ENCODE measurements at regions not wholly inside any gene's neighbourhood (a gene's known extent, or its start where the extent isn't known, plus 50 kb on each side); places are given as distances from the start of the nearest gene placed in this dataset.

DNA sequence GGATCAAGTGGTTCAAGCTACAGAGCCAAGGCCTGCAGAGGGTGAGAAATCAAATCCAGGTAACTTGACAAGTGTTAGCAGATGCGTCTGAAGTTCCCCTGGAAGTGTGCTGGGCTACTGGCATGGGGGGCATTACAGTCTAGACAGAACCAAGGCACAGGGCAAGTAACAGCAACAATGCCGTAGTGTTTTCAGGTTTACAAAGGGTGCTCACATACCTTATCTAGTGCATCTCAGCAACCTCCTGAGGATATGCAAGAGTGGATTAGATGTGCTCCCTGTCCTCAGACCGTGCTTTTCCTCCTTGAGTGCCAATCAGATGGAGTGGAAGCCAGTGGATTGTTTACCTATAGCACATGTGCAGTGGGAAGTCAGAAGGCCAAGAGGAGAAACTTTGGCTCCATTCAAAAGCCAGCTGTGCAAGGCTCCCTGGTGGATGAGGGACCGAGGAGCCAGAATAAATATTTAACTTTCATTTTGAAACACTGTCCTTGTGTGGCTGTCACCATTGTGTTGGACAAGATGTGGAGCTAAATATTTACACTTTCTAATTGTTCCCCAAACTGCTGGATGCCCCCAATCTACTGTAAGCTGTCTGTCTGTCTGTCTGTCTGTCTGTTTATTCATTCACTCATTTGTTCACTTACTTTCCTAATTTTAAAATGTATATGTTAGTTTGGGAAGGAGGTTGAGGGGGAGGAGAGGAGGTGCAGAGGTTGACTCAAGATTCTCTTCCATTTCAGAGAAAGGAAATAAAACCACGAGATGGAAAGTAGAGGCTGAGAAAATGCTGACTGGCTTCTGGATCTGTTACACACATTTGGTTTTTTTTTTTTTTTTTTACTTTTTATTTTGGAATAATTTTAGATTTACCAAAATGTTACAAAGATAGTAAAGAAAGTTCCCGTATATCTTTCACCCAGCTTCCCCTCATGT lies 184.0 kb upstream of the PARP11 start:
- DNase-seq (ENCODE audit: low read depth in 4 of 4, low spot score in 1 of 4): no peak

DNA sequence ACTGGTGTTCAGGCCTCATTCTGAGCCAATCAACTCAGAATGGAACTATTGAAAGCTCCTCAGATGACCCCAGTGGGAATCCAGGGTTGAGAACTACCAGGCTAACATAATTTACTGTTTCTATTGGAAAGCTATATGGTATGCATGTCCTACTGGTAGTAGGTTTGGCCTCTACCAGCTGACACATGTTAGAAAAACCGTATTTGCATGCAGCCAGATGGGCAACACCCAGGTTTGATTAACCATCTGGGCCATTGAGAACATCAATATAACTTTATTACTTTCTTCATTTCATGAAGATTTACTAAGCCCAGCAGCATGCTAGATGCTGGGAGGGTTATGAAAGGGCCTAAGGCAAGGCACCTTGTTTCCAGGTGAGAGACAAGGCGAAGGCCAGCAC lies 181.4 kb upstream of the PARP11 start:
- DNase-seq (ENCODE audit: low read depth in 4 of 4, low spot score in 1 of 4): no peak

- DNase-seq (ENCODE audit: low read depth in 4 of 4, low spot score in 1 of 4): no peak
Measured at GRCh38 chr12:4052691-4053090, 179.5 kb upstream of the PARP11 start.

DNA sequence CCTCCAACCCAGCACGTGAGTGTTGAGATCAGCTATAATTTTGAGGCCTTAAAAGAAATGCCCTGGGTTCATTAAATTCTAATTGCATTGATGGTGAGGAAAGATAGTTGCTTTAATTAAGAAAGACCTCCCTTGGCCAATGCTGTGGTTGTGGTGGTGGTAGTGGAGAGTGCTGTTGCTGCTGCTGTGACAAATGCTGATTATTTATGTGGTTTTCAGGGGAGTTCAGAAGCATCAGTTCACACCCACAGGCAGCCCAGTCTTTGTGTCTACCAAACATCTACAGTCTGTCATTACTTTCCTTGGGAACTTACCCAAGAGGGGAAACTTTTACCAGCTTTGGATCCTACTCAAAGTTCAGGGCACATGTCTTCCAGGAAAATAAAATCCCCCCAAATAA lies 178.4 kb upstream of the PARP11 start:
- DNase-seq (ENCODE audit: low read depth in 4 of 4, low spot score in 1 of 4): no peak

- DNase-seq (ENCODE audit: low read depth in 4 of 4, low spot score in 1 of 4): no peak
Measured at GRCh38 chr12:4050340-4050739, 177.1 kb upstream of the PARP11 start.

DNA sequence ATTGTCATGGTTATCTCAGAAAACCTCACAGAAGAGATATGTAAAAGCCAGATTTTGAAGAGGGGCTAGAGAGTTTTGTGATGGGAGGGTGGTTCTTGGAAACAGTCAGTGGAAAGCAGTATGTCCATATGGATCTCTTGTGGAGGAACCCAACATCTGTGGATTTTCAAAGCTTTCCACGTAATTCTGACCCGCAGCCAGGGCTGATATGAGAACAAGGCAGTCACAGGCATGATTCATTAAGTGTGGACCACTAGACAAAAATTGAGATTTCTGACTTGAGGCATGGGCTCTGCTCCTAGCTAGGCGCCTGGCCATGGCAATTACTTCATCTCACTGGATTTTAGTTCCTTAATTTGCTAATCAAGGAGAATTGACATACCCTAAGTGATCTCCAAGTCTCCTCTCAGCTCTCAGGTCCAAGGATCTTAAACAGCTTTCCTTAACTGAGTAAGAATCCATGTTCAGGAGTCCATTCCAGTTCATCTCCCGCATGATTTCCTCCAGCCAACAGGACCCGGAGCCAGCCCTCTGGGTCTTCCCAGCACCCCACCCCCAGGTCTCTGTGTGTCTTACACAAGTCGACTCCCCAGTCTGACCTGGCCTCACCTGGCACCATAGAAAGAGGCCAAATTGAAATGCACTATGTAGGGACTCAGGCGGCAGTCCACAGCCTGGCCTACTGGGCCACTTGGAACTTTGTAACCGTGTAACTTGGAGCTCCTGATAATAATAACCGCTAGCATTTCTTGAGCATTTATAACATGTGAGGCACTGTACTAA lies 176.3 kb upstream of the PARP11 start:
- no peak for DNase-seq (ENCODE audit: low read depth in 4 of 4, low spot score in 1 of 4)

GRCh38 chr12:4047421-4047820 lies 174.2 kb upstream of the PARP11 start:
- no peak for DNase-seq (ENCODE audit: low read depth in 4 of 4, low spot score in 1 of 4)

- DNase-seq (ENCODE audit: low read depth in 4 of 4, low spot score in 1 of 4): no peak
Measured at GRCh38 chr12:4046495-4046840, 173.3 kb upstream of the PARP11 start.

DNA sequence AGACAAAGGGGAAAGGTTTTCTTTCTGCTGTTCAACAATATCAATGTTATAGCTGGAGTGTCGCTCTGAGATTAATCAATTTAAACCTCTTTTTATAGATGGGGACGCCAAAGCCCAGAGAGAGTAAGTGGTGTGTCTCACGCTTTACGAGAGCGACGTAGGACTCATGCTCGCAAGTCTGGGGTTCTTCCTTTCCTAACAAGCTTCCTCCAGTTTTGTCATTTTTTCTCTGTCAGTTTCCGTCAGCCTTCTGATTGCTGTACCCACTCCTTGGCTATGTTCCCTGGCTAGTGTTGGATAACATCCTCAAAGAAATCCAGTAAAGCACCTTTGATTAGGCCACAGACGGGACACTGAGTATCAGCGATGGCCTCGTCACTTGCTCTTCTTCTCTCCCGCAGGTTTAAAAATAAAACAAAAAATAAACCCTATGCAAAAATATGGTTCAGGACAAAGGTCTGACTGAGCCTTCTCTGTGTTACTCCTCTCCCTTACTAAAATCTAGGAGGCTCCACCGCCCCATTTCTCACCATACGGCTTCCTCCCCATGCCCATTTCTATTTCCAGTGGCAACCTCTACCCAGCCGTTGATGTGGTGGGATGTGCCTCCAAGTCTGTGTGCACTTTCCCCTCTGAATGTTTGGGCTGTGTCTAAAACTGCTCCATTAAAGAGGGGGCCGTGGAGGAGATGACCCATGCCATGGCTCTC lies 172.7 kb upstream of the PARP11 start:
- DNase-seq (ENCODE audit: low read depth in 4 of 4, low spot score in 1 of 4): no peak

DNA sequence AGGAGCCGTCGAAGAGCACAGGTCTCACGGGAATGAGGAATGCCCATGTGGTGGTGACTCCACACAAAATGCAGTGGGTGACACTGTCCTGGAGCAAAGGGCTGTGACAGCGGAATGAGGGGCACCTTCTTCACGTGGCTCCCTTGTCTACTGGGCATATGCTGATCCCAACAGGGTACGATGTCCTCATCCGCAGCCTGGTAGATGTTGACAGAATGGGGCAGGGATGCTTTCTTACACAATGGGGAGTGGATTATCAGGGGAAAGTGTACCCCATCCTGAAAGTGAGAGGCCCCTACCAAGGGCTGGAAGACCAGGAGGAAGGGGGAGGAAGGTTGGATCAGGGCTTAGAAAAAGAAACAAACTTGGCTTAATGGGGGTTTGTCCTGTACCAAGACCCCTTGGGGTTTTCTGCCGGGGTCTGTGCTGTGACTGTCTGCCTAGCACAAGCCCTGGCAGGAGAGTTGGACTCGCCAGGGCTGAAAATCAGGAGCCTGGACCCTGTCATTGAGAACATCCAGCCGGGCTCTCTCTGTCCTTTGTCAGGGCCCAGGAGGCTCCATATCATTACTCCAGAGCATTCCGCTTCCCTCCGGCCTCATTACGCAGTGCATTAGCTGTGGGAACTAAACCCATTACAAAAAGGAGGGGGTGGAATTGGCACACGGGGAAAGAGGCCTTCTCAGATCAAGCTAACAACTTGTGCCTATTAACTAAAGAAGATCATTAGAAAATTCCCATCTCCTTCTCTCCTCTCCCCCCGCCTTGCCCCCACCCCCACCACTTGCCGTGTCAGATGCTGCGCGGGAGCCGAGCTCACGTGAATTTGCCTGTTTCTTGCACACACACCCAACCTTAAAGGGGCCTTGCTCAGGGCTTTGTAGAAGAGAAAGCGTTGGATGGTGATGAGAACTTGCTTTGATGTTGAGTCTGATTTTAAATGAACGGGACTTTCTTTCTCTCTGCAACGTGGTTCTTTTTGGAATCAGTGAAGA lies 171.8 kb upstream of the PARP11 start:
- DNase-seq (ENCODE audit: low read depth in 4 of 4, low spot score in 1 of 4): no peak

GRCh38 chr12:4044101-4044500 lies 170.9 kb upstream of the PARP11 start:
- no peak for DNase-seq (ENCODE audit: low read depth in 4 of 4, low spot score in 1 of 4)

DNA sequence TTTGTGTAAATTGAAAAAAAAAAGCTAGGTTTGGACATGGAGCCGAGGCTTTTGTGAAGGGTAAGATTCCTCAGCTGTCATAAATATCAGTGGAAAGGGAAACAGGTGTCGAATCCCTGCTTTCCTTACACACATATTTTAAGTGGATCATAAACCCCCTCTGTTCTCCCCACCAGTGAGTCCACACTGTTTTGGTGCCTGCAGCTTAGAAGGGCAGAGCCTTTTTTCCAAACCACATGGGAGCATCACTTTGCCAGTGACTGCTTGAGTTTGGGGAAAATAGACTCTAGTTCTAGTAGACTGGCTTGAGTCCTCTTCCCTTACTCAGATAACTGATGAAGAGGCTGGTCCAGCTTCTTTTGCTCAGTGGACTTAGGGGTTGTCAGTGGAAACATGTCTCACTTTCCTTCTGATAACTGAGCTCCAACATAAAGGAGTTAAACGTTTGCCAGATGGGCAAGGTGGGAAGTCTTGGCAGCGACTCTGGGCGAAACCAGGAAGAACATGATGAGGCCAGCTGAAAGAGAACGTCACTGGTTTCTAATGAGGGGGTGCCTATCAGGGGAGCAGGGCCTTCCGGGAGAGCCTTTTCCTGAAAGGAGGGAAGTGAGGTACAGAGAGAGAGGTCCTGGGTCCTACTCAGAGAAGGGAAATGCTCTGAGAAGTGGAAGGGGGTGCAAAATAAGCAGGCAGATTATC lies 168.1 kb upstream of the PARP11 start:
- DNase-seq (ENCODE audit: low read depth in 4 of 4, low spot score in 1 of 4): no peak

GRCh38 chr12:4039931-4040330 lies 166.7 kb upstream of the PARP11 start:
- no peak for DNase-seq (ENCODE audit: low read depth in 4 of 4, low spot score in 1 of 4)

DNA sequence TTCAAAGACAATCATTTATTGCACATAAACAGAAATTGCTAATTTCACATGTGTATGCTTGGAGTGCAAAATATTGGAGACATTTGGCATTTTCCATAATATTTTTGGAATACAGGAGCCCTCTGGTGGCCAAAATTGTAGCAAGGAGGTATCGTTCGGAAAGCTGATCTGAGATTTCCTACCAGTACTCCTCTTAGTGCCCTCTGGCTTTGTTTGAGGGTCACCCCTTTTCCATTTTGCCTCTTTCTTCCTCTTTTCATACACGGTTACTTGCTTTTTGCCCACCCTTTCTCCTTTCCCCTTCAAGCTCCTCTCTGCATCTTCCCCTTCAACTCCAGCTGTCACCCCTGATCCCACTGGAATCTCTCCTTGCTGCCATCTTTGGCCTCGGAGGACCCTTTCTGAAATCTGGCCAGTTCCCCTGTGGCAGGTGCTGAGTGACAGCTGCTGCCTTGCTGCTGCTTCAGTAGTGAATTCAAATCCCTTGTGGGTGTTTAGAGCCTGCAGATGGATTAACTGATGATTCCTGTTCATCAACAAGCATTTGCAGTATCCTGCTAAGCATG lies 164.6 kb upstream of the PARP11 start:
- DNase-seq (ENCODE audit: low read depth in 4 of 4, low spot score in 1 of 4): no peak

DNA sequence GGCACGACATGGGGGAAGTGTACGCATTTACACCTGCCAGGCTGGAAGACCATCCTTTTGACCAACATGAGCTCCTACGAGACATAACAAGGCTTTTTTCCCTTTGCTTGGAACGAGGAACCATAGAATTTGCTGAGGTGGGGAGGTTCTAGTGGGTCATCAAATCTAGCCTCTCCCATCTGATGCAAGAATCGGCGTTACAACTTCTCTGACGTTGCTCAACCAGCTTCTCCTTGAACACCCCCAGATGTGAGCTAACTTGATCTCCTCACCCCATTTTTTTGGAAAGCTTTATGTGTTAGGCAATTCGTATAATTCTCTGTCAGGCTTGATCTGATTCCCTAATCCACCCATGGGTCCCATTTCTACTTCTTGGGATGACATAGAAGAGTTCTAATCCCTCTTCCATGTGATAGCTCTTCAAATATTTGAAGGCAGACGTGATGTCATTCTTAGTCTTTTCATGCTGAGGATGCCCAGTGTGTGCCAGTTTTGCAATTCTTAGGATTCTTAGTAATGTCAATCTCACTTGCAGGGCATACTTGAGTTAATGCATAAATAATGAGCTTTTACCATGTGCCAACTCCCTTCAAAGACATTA lies 163.6 kb upstream of the PARP11 start:
- DNase-seq (ENCODE audit: low read depth in 4 of 4, low spot score in 1 of 4): no peak

DNA sequence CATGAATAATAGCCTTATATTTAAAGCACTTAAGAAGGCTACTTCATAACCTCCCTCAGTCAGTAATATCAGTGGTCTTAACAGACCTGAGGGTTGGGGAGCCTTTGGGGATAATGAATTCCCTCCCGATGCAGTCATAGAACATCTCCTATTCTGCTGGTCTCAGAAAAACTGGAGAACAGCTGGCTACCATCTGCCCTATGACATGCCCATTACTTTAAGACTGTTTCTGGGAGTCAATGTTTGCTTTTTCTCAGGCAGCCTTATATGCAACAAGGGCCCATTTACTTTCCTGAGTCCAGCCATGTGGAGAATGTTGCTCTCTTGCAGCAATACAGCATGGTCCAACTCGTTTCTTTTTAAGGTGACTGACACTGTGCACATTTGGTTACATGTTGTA lies 161.7 kb upstream of the PARP11 start:
- no peak for DNase-seq (ENCODE audit: low read depth in 4 of 4, low spot score in 1 of 4)

DNA sequence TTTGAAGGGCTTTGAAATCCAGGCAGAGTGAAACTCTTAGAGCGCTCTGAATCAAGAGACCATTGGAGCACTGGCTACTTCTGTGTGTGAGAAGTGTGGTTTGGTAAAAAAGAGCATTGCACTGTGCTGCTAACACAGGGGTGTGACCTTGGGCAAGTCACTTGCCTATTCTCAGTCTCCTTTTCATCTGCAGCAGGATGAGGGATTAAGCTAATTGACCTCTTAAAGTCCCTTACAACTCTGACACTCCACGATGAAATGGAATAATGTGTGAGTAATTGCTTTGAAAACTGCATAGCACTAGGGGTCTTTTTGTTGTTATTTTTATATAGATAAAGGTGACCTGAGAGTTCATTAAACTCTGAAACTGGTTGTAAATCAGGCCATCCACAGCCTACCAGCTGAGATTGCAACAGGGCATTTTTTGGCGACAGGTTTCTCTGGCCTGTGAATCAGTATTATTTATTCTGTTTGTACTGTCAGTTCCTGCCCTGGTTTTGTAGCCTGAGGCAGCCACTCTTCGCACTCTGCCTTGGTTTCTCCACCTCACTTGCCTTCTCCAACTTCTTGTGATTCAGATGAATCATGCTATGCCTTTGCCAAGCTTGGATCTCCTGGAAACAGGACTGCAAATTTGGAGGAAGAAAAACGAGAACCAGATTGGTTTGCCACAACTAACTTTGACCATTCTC lies 159.9 kb upstream of the PARP11 start:
- no peak for DNase-seq (ENCODE audit: low read depth in 4 of 4, low spot score in 1 of 4)

DNA sequence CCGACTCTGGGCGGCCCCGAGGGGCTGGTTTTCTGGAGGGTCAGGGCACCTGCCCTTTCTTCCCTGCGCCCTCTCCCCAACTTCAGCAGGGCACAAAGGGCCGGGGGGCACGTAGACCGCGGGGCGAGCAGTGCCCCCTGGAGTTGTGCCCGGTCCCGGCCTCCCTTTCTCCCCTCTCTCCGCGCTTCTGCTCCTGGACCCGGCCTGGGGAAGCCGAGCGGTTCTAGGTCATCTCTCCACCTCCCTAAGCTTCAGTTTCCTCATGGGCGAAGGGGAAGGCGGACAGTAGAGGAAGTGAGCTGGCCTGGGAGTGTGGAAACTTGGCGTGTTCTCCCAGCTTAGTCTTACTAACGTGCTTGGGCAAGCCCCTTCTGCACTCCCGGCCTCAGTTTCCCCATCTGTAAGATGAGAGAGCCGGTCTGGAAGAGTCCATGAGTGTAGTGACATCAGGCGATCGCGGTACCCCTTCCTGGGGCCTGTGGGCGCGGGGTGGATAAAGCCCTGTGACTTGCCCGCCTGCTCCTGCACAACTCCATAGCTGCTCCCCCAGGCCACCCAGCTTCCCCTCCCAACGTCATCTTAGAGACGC lies 158.6 kb upstream of the PARP11 start:
- no peak for DNase-seq (ENCODE audit: low read depth in 4 of 4, low spot score in 1 of 4)

Data from stimulated activated CD4-positive, alpha-beta T cell treated with anti-CD3 and anti-CD28 coated beads, Interleukin-1b, Interleukin-23, amount 100 ng/mL, for 24 hours (primary cell).